ENCODE measurements at regions not wholly inside any gene's neighbourhood (a gene's known extent, or its start where the extent isn't known, plus 50 kb on each side); places are given as distances from the start of the nearest gene placed in this dataset.

- H3K36me3 ChIP-seq (ENCODE audit: control insufficient read depth, insufficient read depth, low read length), result no peaks in the 10 kb centered on the region
- H3K4me3 ChIP-seq (ENCODE audit: low read depth, low read length), result no peak overlapping the region
- no peak for DNase-seq (ENCODE audit: low read depth)
- no peak for TF ChIP-seq CTCF (IDR thresholded peaks at IDR 0.05; ENCODE audit: insufficient read depth, low read length, poor library complexity, severe bottlenecking)
- no peaks in the 10 kb centered on the region for H3K27me3 ChIP-seq (ENCODE audit: control insufficient read depth, insufficient read depth, low read length)
These were observed 124.4 kb downstream of the P2RY1 start for GRCh38 chr3:152959307-152959706.

GRCh38 chr3:152960684-152961083 lies 125.8 kb downstream of the P2RY1 start:
- no peak for TF ChIP-seq CTCF (IDR thresholded peaks at IDR 0.05; ENCODE audit: insufficient read depth, low read length, poor library complexity, severe bottlenecking)
- H3K4me3 ChIP-seq (ENCODE audit: low read depth, low read length), result no peak overlapping the region
- H3K36me3 ChIP-seq (ENCODE audit: control insufficient read depth, insufficient read depth, low read length), result no peaks in the 10 kb centered on the region
- DNase-seq (ENCODE audit: low read depth), result no peak
- no peaks in the 10 kb centered on the region for H3K27me3 ChIP-seq (ENCODE audit: control insufficient read depth, insufficient read depth, low read length)

GRCh38 chr3:152961323-152961722 lies 126.4 kb downstream of the P2RY1 start:
- Histone ChIP-seq H3K27me3 (ENCODE audit: control insufficient read depth, insufficient read depth, low read length) (no peaks in the 10 kb centered on the region), H3K36me3 (ENCODE audit: control insufficient read depth, insufficient read depth, low read length) (no peaks in the 10 kb centered on the region), H3K4me3 (ENCODE audit: low read depth, low read length) (no peak overlapping the region)
- TF ChIP-seq CTCF (IDR thresholded peaks at IDR 0.05; ENCODE audit: insufficient read depth, low read length, poor library complexity, severe bottlenecking), result peak; percentile 18
- no peak for DNase-seq (ENCODE audit: low read depth)

- Histone ChIP-seq H3K4me3 (ENCODE audit: low read depth, low read length) (no peak overlapping the region), H3K36me3 (ENCODE audit: control insufficient read depth, insufficient read depth, low read length) (no peaks in the 10 kb centered on the region), H3K27me3 (ENCODE audit: control insufficient read depth, insufficient read depth, low read length) (no peaks in the 10 kb centered on the region)
- no peak for TF ChIP-seq CTCF (IDR thresholded peaks at IDR 0.05; ENCODE audit: insufficient read depth, low read length, poor library complexity, severe bottlenecking)
- DNase-seq (ENCODE audit: low read depth), result no peak
These were observed 130.1 kb downstream of the P2RY1 start for GRCh38 chr3:152964911-152965609.

GRCh38 chr3:152968388-152969024 lies 133.6 kb downstream of the P2RY1 start:
- no peak for TF ChIP-seq CTCF (IDR thresholded peaks at IDR 0.05; ENCODE audit: insufficient read depth, low read length, poor library complexity, severe bottlenecking)
- no peak for DNase-seq (ENCODE audit: low read depth)

More at GRCh38 chr3:152968388-152969024, 133.6 kb downstream of the P2RY1 start:
- Histone ChIP-seq H3K4me3 (ENCODE audit: low read depth, low read length) (no peak overlapping the region), H3K36me3 (ENCODE audit: control insufficient read depth, insufficient read depth, low read length) (no peaks in the 10 kb centered on the region), H3K27me3 (ENCODE audit: control insufficient read depth, insufficient read depth, low read length) (no peaks in the 10 kb centered on the region)

Measured in kidney epithelial cell (primary cell).